H9 (cell line): ENCODE measurements at regions not wholly inside any gene's neighbourhood (a gene's known extent, or its start where the extent isn't known, plus 50 kb on each side); places are given as distances from the start of the nearest gene placed in this dataset.

Experiments used
- DNase-seq: peaks from one replicate; pipeline ENCODE4 v3.0.0-alpha.2; 2017
- H2AFZ ChIP-seq: one replicate; pipeline ENCODE4 v1.6.1; 2013; ENCODE audit warnings: mild to moderate bottlenecking, low read length, control low read depth, moderate library complexity
- H2AK5ac ChIP-seq: 2 replicates; pipeline ENCODE4 v1.6.1; 2013; ENCODE audit warnings: low read length, control low read depth, mixed read lengths; ENCODE audit not compliant: insufficient read length
- H2BK120ac ChIP-seq: one replicate; pipeline ENCODE4 v1.6.1; 2013; ENCODE audit warnings: low read depth, mild to moderate bottlenecking, low read length, control low read depth, inconsistent platforms; ENCODE audit not compliant: poor library complexity, severe bottlenecking
- H2BK12ac ChIP-seq: 2 replicates; pipeline ENCODE4 v1.6.1; 2013; ENCODE audit warnings: low read length, control low read depth, mixed read lengths, low read depth; ENCODE audit not compliant: insufficient read length
- H2BK15ac ChIP-seq: 2 replicates; pipeline ENCODE4 v1.6.1; 2013; ENCODE audit warnings: low read depth, low read length, control low read depth
- H2BK20ac ChIP-seq: one replicate; pipeline ENCODE4 v1.6.1; 2013; ENCODE audit warnings: low read depth, mild to moderate bottlenecking, low read length, control low read depth, inconsistent platforms; ENCODE audit not compliant: poor library complexity, severe bottlenecking
- H2BK5ac ChIP-seq: 2 replicates; pipeline ENCODE4 v1.6.1; 2013; ENCODE audit warnings: low read length, control low read depth, mixed read lengths; ENCODE audit not compliant: insufficient read length
- H3K14ac ChIP-seq: 2 replicates; pipeline ENCODE4 v1.6.1; 2013; ENCODE audit warnings: low read length, control low read depth; ENCODE audit not compliant: insufficient read depth
- H3K18ac ChIP-seq: 2 replicates; pipeline ENCODE4 v1.6.1; 2013; ENCODE audit warnings: low read depth, mild to moderate bottlenecking, mixed read lengths, low read length, control low read depth; ENCODE audit not compliant: insufficient read length
- H3K23ac ChIP-seq: 2 replicates; pipeline ENCODE4 v1.6.1; 2013; ENCODE audit warnings: low read length, control low read depth, mixed read lengths, low read depth; ENCODE audit not compliant: insufficient read length
- H3K23me2 ChIP-seq: 2 replicates; pipeline ENCODE4 v1.6.1; 2013; ENCODE audit warnings: low read depth, mild to moderate bottlenecking, mixed read lengths, low read length, control low read depth; ENCODE audit not compliant: insufficient read length, poor library complexity, severe bottlenecking
- H3K27ac ChIP-seq: 2 replicates; pipeline ENCODE4 v1.5.1; 2013; ENCODE audit warnings: low read length, control low read depth, mixed read lengths, low read depth; ENCODE audit not compliant: insufficient read length
- H3K27me3 ChIP-seq: 2 replicates; pipeline ENCODE4 v1.6.1; 2013; ENCODE audit warnings: low read length, control low read depth, inconsistent platforms; ENCODE audit not compliant: insufficient read depth
- H3K4ac ChIP-seq: 2 replicates; pipeline ENCODE4 v1.6.1; 2013; ENCODE audit warnings: low read depth, mild to moderate bottlenecking, control low read depth, inconsistent platforms, low read length, moderate library complexity
- H3K4me1 ChIP-seq: 2 replicates; pipeline ENCODE4 v1.6.1; 2013; ENCODE audit warnings: low read length, control low read depth, inconsistent platforms; ENCODE audit not compliant: insufficient read depth
- H3K4me2 ChIP-seq: 2 replicates; pipeline ENCODE4 v1.6.1; 2013; ENCODE audit warnings: low read length, control low read depth, mixed read lengths; ENCODE audit not compliant: insufficient read length, insufficient read depth
- H3K56ac ChIP-seq: 2 replicates; pipeline ENCODE4 v1.6.1; 2013; ENCODE audit warnings: low read depth, mild to moderate bottlenecking, mixed read lengths, low read length, control low read depth; ENCODE audit not compliant: insufficient read length
- H3K79me1 ChIP-seq: 2 replicates; pipeline ENCODE4 v1.6.1; 2013; ENCODE audit warnings: low read depth, mild to moderate bottlenecking, moderate library complexity, low read length, control low read depth, inconsistent platforms; ENCODE audit not compliant: insufficient read depth, poor library complexity, severe bottlenecking
- H3K79me2 ChIP-seq: 2 replicates; pipeline ENCODE4 v1.6.1; 2013; ENCODE audit warnings: low read length, control low read depth, inconsistent platforms; ENCODE audit not compliant: insufficient read depth
- H3K9ac ChIP-seq: 2 replicates; pipeline ENCODE4 v1.6.1; 2013; ENCODE audit warnings: low read length, control low read depth, mixed read lengths; ENCODE audit not compliant: insufficient read length; ENCODE audit errors: extremely low read depth
- H3K9me3 ChIP-seq: one replicate; pipeline ENCODE4 v1.6.1; 2013; ENCODE audit warnings: low read depth, low read length, inconsistent platforms; ENCODE audit not compliant: control insufficient read depth
- H3T11ph ChIP-seq: one replicate; pipeline ENCODE4 v1.6.1; 2013; ENCODE audit warnings: mild to moderate bottlenecking, low read length, control low read depth, inconsistent platforms
- H4K20me1 ChIP-seq: one replicate; pipeline ENCODE4 v1.6.1; 2013; ENCODE audit not compliant: control insufficient read depth, insufficient read length, insufficient read depth
- H4K5ac ChIP-seq: 2 replicates; pipeline ENCODE4 v1.6.1; 2013; ENCODE audit warnings: low read depth, mild to moderate bottlenecking, mixed read lengths, low read length, control low read depth; ENCODE audit not compliant: insufficient read length
- H4K8ac ChIP-seq: replicated peaks from 2 replicates; pipeline ENCODE4 v1.6.1; 2013; ENCODE audit warnings: low read length, control low read depth, mixed read lengths, low read depth; ENCODE audit not compliant: insufficient read length
- H4K91ac ChIP-seq: 2 replicates; pipeline ENCODE4 v1.6.1; 2013; ENCODE audit warnings: low read depth, mild to moderate bottlenecking, moderate library complexity, mixed read lengths, low read length, control low read depth; ENCODE audit not compliant: insufficient read length
- H3K27ac Mint-ChIP-seq, 3 experiments: 2 replicates in 2 of 3; 3 replicates in 1 of 3; pipeline ENCODE4 v1.8.0; 2020 to 2021; ENCODE audit warnings: mixed read lengths in 3 of 3, mild to moderate bottlenecking in 1 of 3, moderate library complexity in 1 of 3
- H3K27me3 Mint-ChIP-seq: 2 replicates; pipeline ENCODE4 v1.8.0; 2021; ENCODE audit warnings: low read depth, mild to moderate bottlenecking, moderate library complexity, mixed read lengths
- H3K36me3 Mint-ChIP-seq, 3 experiments: 2 replicates in 2 of 3; 3 replicates in 1 of 3; pipeline ENCODE4 v1.8.0; 2020 to 2021; ENCODE audit warnings: low read depth in 3 of 3, mixed read lengths in 3 of 3; ENCODE audit not compliant: insufficient read depth in 1 of 3
- H3K4me1 Mint-ChIP-seq, 2 experiments: 2 replicates each; pipeline ENCODE4 v1.8.0; 2020; ENCODE audit warnings: mixed read lengths in 2 of 2
- H3K4me3 Mint-ChIP-seq, 2 experiments: 2 replicates in 1 of 2; 3 replicates in 1 of 2; pipeline ENCODE4 v1.8.0; 2020 to 2021; ENCODE audit warnings: mild to moderate bottlenecking in 2 of 2, mixed read lengths in 2 of 2, moderate library complexity in 1 of 2
- H3K9me3 Mint-ChIP-seq, 2 experiments: 2 replicates in 1 of 2; 3 replicates in 1 of 2; pipeline ENCODE4 v1.8.0; 2020; ENCODE audit warnings: mild to moderate bottlenecking in 2 of 2, mixed read lengths in 2 of 2, moderate library complexity in 1 of 2
- WGBS: extraction: QIAGEN DNeasy Blood & Tissue Kit; methylation state at CpG from one replicate; pipeline ENCODE4 v1.1.7; 2013; ENCODE audit warnings: missing lambda C conversion rate, low lambda C conversion rate, mixed read lengths; ENCODE audit not compliant: insufficient read length; ENCODE audit errors: extremely low coverage; 5-methylcytosine and 5-hydroxymethylcytosine counted together
- TF ChIP-seq, protein P1 (sequence below): fragments of 200-600 bp; sonication (generic); conservative IDR thresholded peaks from 3 replicates; pipeline ENCODE4 v1.8.0; 2021; ENCODE audit warnings: antibody characterized with exemption, mild to moderate bottlenecking

DNA sequence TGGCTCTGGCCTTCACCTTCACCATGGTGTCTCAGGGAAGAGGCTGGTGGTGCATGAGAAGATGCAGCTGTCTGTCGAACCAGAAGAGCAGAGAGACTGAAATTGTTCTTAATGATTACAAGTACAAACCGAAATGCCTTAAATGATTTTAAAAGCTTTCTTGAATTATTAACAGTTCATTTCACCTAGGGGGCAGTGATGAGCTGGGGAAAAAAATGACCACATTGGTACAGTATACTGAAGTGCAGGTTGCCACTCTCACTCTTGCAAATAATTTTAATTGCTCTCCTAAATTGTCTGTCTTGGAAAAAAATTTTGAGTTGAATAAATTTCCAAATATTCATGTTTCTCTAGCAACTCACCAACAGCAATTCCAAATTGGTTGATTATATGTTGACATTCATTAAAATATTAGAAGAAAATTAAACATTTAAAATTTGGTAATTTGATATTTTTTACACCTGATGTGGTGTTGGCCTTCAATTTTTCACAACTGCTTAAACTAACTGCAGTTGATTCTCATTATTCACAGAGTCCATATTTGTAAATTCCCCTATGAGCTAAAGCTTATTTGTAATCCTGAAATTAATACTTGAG is 692.6 kb downstream of the ZWINT start:
- H3K79me1 ChIP-seq = no peaks in the 10 kb centered on the region
- TF ChIP-seq, protein P1, sequence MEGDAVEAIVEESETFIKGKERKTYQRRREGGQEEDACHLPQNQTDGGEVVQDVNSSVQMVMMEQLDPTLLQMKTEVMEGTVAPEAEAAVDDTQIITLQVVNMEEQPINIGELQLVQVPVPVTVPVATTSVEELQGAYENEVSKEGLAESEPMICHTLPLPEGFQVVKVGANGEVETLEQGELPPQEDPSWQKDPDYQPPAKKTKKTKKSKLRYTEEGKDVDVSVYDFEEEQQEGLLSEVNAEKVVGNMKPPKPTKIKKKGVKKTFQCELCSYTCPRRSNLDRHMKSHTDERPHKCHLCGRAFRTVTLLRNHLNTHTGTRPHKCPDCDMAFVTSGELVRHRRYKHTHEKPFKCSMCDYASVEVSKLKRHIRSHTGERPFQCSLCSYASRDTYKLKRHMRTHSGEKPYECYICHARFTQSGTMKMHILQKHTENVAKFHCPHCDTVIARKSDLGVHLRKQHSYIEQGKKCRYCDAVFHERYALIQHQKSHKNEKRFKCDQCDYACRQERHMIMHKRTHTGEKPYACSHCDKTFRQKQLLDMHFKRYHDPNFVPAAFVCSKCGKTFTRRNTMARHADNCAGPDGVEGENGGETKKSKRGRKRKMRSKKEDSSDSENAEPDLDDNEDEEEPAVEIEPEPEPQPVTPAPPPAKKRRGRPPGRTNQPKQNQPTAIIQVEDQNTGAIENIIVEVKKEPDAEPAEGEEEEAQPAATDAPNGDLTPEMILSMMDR = peak; percentile 77
- H3K4ac ChIP-seq = no peak overlapping the region
- no peaks in the 10 kb centered on the region for H3K4me1 ChIP-seq
- Mint-ChIP-seq H3K27ac (no peak overlapping the region), H3K4me3 (no peak overlapping the region), H3K27me3 (no peaks in the 10 kb centered on the region), H3K4me1 (peaks cover 0 to 3% of the 10 kb centered on the region in 2 experiments; a peak in 2 of 4 replicates), H3K36me3 (no peaks in the 10 kb centered on the region), H3K9me3 (no peaks in the 10 kb centered on the region)
- no peak overlapping the region for H3K4me2 ChIP-seq
- H3K79me2 ChIP-seq = no peaks in the 10 kb centered on the region
- no peaks in the 10 kb centered on the region for H3K23me2 ChIP-seq
- H2BK120ac ChIP-seq = no peak overlapping the region
- no peak overlapping the region for H4K8ac ChIP-seq
- H3K14ac ChIP-seq = no peak overlapping the region
- H2BK20ac ChIP-seq = no peak overlapping the region
- no peak overlapping the region for H2BK15ac ChIP-seq
- H3K56ac ChIP-seq = no peak overlapping the region
- no peak for DNase-seq
- H2BK12ac ChIP-seq = no peak overlapping the region
- WGBS = no CpG with 5 or more reads among the region's 2 CpGs
- H3K9ac ChIP-seq = no peak overlapping the region
- H2BK5ac ChIP-seq = no peak overlapping the region
- H3K23ac ChIP-seq = no peak overlapping the region
- no peaks in the 10 kb centered on the region for H4K20me1 ChIP-seq
- H3K27me3 ChIP-seq = no peaks in the 10 kb centered on the region
- no peak overlapping the region for H3K27ac ChIP-seq
- no peak overlapping the region for H3T11ph ChIP-seq
- H4K91ac ChIP-seq = no peak overlapping the region
- no peak overlapping the region for H2AK5ac ChIP-seq
- H3K9me3 ChIP-seq = no peaks in the 10 kb centered on the region
- no peak overlapping the region for H3K18ac ChIP-seq
- H4K5ac ChIP-seq = no peak overlapping the region
- H2AFZ ChIP-seq = no peak overlapping the region
